ENCODE measurements at regions not wholly inside any gene's neighbourhood (a gene's known extent, or its start where the extent isn't known, plus 50 kb on each side); places are given as distances from the start of the nearest gene placed in this dataset.

- TF ChIP-seq CTCF (IDR thresholded peaks at IDR 0.05) (no peak), ZFX (IDR thresholded peaks at IDR 0.05; ENCODE audit: borderline replicate concordance) (no peak)
These were observed 362.4 kb upstream of the ACTBL2 start for GRCh38 chr5:57845025-57845424.

All from 22Rv1 (cell line).